VCaP (cell line): ENCODE measurements at regions not wholly inside any gene's neighbourhood (a gene's known extent, or its start where the extent isn't known, plus 50 kb on each side); places are given as distances from the start of the nearest gene placed in this dataset.

Experiments
- H3K27ac ChIP-seq: fragments of 450-650 bp; 2 replicates; pipeline ENCODE4 v1.5.1; 2017
- TF ChIP-seq, protein P1 (sequence below): fragments of 450-650 bp; conservative IDR thresholded peaks from 2 replicates; pipeline ENCODE4 v1.5.1; 2017; ENCODE audit warnings: mild to moderate bottlenecking, moderate library complexity

DNA sequence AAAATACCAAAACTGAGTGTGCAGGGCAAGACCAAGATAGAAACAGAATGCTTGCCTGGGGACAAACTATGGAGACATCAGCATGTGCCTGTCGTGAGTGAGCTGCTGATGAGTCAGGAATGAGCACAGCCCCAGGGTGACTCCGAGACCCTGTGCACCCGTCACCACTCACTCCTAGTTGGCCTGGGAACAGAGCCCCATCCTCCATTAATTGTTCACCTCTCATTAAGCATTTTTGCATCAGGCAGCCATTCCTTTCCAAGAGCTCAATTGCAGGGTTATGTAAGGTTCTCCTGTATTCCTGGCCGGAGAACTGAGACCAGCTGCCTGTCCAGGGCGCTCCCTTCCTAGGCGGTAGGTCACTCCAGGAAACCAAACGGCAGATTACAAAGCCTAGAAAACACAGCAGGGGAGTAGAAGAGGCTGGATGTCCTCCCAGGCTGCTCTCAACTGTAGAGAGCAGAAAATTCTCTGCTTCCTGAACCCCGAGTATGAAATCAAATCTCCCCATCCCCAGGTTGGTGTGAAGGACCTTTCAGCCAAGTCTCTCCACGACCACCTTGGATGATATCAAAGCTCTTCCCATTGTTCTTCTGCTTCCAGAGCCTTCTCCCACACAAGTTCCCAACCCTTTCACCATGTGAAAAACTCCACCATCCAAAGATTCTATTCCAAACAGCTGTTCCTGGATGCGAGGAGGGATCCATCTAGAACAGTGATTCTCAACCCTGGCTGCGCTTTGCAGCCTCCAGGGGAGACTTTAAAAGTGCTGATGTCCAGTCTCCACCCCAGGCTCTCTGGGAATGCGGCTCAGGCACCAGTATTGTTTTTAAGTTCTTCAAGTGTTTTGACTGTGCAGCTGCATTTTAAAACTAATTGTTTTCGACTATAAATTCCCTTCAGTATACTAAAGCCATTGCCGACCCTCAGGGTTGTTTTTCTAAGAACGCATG, 532.6 kb upstream of the JARID2 start:
- TF ChIP-seq, protein P1, sequence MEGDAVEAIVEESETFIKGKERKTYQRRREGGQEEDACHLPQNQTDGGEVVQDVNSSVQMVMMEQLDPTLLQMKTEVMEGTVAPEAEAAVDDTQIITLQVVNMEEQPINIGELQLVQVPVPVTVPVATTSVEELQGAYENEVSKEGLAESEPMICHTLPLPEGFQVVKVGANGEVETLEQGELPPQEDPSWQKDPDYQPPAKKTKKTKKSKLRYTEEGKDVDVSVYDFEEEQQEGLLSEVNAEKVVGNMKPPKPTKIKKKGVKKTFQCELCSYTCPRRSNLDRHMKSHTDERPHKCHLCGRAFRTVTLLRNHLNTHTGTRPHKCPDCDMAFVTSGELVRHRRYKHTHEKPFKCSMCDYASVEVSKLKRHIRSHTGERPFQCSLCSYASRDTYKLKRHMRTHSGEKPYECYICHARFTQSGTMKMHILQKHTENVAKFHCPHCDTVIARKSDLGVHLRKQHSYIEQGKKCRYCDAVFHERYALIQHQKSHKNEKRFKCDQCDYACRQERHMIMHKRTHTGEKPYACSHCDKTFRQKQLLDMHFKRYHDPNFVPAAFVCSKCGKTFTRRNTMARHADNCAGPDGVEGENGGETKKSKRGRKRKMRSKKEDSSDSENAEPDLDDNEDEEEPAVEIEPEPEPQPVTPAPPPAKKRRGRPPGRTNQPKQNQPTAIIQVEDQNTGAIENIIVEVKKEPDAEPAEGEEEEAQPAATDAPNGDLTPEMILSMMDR, result no peak
- H3K27ac ChIP-seq, result no peak overlapping the region

DNA sequence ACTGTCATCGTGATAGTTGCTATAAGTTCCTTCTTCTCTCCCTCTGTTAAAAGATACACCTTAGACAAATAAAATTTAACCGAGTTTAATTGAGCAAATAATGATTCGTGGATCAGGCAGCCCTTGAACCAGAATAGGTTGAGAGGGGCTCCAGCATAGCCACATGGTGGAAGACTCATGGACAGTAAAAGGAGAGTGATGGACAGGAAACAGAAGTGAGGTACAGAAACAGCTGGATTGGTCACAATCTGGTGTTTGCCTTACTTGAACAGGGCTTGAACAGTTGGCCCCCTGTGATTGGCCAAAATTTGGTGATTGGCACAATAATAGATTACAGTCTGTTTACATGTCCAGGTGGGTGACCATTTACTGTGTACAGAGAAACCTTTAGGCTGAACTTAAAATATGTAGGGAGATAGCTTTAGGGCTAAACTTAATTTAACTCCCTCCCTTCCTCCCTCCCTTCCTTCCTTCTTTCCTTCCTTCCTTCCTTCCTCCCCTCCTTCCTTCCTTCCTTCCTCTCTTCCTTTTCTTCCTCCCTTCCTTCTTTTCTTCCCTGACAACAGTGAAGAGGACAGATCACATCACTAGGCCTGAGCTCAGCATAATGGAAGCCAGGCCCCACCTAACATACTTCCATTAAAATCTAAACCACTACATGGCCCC, 531.8 kb upstream of the JARID2 start:
- TF ChIP-seq, protein P1, result no peak
- H3K27ac ChIP-seq, result no peak overlapping the region

DNA sequence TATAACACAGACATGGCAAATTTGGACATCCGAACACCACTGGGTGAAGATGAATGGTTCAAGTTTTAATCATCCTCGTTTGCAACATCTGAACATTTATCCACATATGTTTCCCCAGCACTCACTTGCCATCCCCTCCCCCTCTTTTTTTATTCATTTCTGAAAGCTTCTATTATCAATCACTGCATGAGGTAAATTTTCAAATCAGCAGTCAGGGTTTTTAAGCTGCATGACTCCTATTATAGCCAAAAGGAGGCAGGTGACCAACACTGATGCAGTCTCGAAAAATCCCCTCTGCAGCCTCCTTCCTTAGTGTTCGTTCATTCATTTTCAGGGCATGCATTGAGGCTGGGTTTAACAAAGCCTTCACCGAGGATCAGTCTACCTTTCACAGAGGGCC, 530.8 kb upstream of the JARID2 start:
- TF ChIP-seq, protein P1, result no peak
- no peak overlapping the region for H3K27ac ChIP-seq

DNA sequence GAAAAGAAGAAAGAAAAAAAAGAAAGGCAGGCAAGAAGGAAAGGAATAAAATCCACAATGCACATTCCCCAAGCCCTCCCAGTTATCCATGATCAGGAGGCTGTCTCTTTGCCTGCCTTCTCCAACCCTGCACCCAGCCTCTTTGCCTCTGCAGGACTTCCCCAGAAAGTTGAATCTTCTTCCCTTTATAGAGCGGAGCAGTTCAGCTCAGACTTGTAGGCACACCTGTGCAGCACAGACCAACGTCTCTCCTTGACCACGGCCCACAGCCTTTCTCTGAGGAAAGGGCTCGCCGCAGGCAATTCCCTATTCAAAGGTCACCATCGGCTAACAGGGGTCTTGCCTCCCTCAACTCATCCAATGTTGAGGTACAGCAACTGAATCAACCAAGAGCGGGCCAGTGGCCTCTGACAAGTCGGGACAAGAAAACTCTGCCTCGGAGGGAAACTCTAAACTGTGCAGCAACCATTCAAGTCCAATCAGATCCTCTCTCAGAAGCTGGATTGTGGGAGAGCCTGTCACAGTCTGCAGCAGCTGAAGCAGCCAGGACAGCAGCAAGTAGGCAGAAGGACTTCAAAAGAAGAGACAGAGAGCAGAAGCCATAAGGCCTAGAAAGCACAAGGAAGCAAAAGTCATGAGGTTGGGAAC, 529.2 kb upstream of the JARID2 start:
- TF ChIP-seq, protein P1, result no peak
- H3K27ac ChIP-seq, result no peak overlapping the region

DNA sequence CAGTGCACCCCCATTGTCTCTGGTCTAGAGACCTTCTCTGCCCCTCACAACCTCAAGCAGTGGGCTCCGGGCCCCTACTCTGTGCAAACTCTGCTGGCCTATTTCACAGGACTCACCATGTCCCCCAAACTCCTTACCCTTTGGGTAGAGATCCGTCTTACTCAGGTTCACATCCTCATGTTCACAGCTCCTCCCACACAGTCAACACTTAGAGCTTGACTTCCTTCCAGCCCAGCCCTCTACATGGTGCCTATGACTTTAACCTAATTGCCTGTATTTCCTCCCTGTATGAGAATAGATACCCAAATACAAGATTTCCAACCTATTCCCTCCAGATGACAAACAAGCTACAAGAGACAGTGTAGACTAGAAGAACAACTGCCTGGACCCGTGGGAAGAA, 528.6 kb upstream of the JARID2 start:
- TF ChIP-seq, protein P1, result no peak
- H3K27ac ChIP-seq, result no peak overlapping the region

DNA sequence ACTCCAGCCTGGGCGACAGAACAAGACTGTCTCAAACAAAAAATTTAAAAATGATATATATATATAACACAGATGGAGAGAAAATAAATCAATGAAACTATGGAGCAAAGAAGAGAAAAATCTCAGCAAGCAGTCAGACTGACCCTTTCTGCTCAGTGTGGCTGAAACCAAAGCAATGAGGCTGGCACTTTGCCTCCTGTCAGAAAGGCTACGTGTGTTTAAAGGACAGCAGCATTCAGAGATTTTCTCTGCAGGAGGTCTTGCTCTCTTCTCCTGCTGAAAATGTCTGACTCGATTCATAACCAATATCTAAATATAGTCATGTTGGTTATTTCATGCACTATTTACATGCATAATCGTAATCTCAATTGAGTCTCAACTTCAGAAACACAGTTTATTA, 527.0 kb upstream of the JARID2 start:
- H3K27ac ChIP-seq, result no peak overlapping the region
- TF ChIP-seq, protein P1, result no peak

DNA sequence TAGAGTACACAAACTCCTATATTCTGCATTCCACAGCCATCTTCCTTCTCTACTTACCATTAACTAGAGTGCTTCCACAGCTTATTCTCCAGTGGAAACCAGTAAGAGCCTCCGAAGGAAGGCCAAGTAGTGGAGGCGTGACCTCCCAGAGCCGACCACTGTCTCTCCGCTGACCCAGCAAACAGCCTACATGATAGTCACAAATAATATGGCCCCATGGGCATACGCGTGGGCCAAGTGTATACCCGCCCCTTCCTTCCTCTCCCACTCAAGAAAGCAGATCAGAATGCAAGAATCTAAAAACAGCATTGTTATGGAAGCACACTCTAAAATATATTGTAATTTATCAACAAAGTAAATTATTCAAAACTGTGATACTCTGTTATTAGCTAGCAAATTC, 526.6 kb upstream of the JARID2 start:
- TF ChIP-seq, protein P1, result no peak
- H3K27ac ChIP-seq, result no peak overlapping the region
